CD4-positive, alpha-beta T cell treated with Interleukin-12 subunit alpha and Interleukin-12 subunit beta, for 1 hour (primary cell): ENCODE measurements at regions not wholly inside any gene's neighbourhood (a gene's known extent, or its start where the extent isn't known, plus 50 kb on each side); places are given as distances from the start of the nearest gene placed in this dataset.

Experiments
- DNase-seq: peaks from one replicate; pipeline ENCODE4 v3.0.0-alpha.2; 2020

GRCh38 chr14:101184104-101184455 is 280.6 kb upstream of the RTL1 start:
- DNase-seq, result no peak

- no peak for DNase-seq
Measured at GRCh38 chr14:101184572-101184971, 281.1 kb upstream of the RTL1 start.

GRCh38 chr14:101185073-101185835 is 281.7 kb upstream of the RTL1 start:
- no peak for DNase-seq

GRCh38 chr14:101185946-101186345 is 282.4 kb upstream of the RTL1 start:
- no peak for DNase-seq

- no peak for DNase-seq
Measured at GRCh38 chr14:101186544-101186943, 283.0 kb upstream of the RTL1 start.

GRCh38 chr14:101186992-101187815 is 283.7 kb upstream of the RTL1 start:
- DNase-seq, result no peak

- DNase-seq, result no peak
Measured at GRCh38 chr14:101187816-101188570, 284.5 kb upstream of the RTL1 start.

GRCh38 chr14:101188571-101188915 is 285.0 kb upstream of the RTL1 start:
- DNase-seq, result no peak

GRCh38 chr14:101189266-101189665 is 285.7 kb upstream of the RTL1 start:
- no peak for DNase-seq

- no peak for DNase-seq
Measured at GRCh38 chr14:101189962-101190560, 286.5 kb upstream of the RTL1 start.

GRCh38 chr14:101191101-101191720 is 287.7 kb upstream of the RTL1 start:
- no peak for DNase-seq

- no peak for DNase-seq
Measured at GRCh38 chr14:101191721-101192660, 288.5 kb upstream of the RTL1 start.

GRCh38 chr14:101192661-101193000 is 289.1 kb upstream of the RTL1 start:
- DNase-seq, result no peak

GRCh38 chr14:101193106-101193844 is 289.8 kb upstream of the RTL1 start:
- DNase-seq, result no peak

- DNase-seq, result no peak
Measured at GRCh38 chr14:101193845-101194372, 290.4 kb upstream of the RTL1 start.

GRCh38 chr14:101194373-101195308 is 291.1 kb upstream of the RTL1 start:
- DNase-seq, result no peak

GRCh38 chr14:101195309-101195901 is 291.9 kb upstream of the RTL1 start:
- no peak for DNase-seq

GRCh38 chr14:101196051-101196712 is 292.7 kb upstream of the RTL1 start:
- DNase-seq, result no peak
